Cerebellar cortex (tissue), 1 donor: ENCODE measurements at regions not wholly inside any gene's neighbourhood (a gene's known extent, or its start where the extent isn't known, plus 50 kb on each side); places are given as distances from the start of the nearest gene placed in this dataset.
"Not testable (repeated sequence)": the region's sequence is repeated elsewhere in the genome, so short reads cannot be mapped to it uniquely, and the experiment has no call there.

Experiments
- DNase-seq: peaks from one replicate; pipeline ENCODE4 v3.0.0-alpha.2; 2015; ENCODE audit warnings: low spot score

DNA sequence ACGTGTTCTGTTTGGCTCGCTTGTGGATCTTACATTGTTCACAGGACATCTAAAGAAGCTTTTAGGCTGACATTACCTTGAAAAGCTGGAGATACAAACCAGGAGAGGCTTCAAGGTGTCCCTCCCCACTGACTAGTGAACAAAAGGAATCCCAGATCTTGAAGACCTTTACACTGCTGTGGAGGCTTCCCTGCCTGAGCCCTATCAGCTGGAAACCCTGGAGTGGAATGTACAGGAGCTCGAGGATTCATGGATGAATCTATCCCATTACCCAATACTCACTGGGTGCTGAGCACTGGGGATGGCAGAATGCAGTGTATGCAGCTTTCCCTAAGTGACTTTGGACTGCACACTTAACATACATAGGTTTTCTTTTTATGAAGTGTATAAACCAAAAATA lies 82.3 kb upstream of the MFGE8 start:
- no peak for DNase-seq

DNA sequence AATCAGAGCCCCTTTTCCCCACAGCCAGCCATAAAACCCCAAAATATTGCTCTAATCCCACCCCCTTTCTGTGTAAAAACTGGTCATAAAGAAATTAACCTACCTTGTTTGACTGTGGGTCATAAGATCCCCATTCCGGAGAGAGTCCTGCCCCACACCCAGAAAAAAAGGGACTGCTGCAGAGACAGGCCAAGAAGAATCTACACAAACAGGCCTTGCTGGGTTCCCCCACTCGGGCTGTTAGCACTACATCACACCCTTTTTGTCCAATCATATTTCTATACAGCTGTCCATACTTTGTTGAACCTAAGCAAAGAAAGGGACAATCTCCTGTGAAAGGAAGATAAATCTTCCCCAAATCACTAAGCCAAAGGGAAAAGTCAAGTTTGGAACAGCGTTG lies 84.4 kb upstream of the MFGE8 start:
- no peak for DNase-seq

DNA sequence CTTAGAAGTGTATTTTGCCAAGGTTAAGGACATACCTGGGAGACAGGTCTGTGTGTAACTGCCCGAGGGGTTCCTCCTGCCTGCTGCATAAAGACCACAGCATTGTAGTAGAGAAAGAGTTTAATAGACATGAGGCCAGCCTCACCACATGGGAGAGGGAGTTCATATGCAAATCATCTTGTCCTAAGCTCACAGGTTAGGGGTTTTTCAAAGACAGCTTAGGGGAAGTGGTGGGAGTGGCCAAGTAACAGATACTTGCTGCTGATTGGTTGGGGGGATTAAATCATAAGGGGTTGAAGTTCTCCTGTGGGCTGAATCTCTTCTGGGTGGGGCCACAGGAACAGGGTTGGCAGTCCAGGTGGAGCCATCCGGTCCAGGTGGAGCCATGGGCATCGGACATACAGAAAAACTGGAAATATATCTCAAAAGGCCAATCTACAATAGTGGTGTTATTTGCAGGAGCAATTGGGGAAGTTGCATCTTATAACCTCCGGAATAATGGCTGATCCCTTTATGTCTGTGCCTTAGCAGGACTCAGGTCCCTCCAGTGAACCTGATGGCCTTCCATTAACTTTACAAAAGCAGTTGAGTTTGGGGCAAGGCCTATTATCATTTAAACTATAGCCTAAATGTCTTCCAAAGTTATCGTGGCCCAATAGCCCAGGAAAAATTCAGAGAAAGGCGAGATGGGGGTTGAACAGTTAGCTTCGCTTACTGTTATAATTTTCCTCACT lies 86.0 kb upstream of the MFGE8 start:
- DNase-seq, result no peak

DNA sequence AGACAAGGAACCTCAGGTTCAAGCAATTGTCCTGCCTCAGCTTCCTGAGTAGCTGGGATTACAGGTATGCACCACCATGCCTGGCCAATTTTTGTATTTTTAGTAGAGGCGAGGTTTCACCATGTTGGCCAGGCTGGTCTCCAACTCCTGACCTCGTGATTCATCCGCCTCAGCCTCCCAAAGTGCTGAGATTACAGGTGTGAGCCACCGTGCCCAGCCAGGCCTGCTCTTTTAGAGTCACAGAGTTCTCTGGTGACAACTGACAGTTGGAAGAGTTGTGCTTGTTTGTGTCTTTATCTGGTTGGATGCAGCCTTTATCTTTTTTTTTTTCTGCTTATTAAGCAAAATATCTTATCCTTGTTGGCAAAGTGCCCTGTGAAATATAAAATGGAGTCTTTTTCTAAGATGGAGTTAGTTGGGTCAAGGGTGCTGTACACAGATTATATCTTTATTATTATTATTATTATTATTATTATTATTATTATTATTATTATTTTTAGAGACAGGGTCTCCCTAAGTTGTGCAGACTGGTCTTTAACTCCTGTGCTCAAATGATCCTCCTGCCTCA lies 86.5 kb upstream of the ABHD2 start:
- not testable (repeated sequence) for DNase-seq

DNA sequence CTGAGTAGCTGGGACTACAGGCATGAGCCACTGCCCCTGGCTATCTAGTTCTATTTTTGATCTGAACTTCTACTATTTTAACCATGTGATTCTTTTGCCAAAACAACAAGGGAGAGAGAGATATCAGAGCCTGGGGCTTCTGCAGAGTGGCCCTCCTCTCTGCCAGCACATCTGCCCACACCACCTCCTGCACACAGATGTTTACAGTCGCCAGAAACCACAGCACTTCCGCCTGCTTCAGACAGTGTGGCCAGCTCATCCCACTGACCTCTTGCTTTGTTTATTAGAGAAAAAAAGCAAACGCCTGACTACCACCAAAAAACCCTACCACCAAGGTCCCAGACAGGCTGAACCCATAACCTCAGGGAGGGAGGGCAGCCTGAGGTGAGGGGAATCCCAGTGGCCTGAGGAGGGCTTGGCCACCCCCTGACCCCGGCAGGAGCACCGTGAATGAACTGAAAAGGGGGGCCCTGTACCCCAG lies 85.9 kb upstream of the ABHD2 start:
- DNase-seq, result no peak

DNA sequence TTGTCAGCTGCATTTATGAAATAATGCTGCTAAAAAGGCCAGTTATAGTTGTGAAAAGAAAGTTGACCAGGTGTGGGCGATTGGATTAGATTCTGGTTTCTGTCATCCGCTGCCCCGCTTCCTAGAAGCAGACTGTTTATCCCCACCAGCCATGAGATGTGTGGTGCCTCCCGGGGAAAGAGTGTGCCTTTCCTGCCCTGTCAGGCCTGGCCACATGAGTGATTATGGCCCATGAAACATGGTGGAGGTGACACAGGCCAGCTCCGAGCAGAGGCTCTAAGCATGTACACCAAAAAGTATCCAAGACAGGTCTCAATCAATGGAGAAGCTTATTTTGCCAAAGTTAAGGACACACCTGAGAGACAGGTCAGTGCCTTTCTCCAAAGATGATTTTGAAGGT lies 85.4 kb upstream of the ABHD2 start:
- no peak for DNase-seq

DNA sequence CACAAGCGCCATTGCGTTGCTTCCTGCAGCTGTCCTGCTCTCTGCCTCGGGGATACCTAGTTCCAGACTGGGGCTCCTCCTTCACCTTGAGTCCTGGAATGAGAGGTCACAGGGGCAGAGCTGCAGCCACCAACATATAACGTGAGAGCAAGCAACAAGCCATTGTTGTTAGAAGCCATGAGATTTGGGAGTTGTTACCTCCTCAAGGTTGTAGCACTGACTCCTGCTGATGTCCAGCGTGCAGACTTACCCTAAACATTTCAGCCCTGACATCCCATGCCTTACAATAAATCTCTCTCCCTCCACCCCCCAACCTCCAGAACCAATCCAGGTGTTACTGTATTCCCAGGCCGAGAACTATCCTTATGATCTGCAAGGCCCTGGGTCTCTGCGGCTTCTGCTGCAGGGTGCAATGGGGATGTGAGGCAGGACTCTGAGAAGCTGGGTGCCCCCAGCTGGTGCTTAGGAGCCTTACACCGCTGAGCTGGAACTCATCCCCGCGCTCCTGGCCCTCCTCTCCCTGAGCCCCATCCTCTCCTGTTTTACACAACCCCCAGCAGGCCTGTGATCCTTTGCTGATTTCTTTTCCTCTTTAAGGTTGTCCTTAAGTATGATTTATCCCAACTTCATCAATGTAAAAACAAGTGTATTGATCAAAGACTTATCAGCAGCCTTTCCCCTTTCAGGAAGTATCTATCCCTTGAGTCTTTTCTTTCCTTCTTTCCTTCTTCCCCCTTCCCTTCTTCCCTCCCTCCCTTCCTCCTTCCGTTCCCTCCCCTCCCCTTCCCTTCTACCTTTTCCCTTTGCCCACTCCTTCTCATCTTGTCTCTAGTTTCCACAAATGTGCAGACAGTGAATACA lies 84.2 kb upstream of the ABHD2 start:
- DNase-seq, result peak; percentile 41

DNA sequence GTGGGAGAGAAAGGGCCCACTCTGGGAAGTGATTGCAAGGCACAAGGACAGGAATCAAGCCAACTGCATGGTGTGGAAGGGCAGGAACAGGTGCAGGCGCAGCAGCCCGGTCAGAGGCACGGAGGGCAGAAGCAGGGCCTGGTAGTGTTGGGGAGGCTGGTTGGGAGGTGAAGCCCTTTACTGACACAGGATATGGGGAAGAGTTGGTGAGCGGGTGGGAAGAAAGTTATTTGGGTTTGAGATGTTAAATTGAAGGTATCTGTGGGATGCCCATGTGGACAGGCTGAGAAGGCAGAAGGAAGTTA lies 83.6 kb upstream of the ABHD2 start:
- DNase-seq, result no peak

DNA sequence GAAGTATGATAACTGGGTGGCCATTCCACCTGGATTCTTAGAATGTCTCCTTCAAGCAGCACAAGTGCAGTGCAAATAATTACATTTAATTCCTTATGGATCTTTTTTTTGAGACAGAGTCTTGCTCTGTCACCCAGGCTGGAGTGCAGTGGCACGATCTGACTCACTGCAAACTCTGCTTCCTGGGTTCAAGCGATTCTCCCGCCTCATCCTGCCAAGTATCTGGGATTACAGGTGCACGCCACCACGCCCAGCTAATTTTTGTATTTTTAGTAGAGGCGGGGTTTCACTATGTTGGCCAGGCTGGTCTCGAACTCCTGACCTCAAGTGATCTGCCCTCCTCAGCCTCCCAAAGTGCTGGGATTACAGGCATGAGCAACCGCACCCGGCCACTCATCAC lies 80.7 kb upstream of the ABHD2 start:
- DNase-seq, result not testable (repeated sequence)

DNA sequence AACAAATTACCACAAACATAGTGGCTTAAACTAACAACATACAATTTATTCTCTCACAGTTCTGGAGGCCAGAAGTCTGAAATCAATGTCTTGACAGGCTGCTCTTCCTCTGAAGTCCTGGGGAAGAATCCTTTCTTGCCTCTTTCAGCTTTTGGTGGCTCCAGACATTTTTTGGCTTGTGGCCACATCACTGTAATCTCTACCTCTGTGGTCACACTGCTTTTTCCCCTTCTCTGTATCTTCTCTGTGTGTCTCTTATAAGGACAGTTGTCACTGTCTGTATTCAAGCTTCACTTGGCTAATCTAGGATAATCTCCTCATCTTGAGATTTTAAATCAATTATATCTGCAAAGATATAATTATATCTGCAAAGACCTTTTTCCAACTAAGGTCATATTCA lies 80.3 kb upstream of the ABHD2 start:
- DNase-seq, result no peak

DNA sequence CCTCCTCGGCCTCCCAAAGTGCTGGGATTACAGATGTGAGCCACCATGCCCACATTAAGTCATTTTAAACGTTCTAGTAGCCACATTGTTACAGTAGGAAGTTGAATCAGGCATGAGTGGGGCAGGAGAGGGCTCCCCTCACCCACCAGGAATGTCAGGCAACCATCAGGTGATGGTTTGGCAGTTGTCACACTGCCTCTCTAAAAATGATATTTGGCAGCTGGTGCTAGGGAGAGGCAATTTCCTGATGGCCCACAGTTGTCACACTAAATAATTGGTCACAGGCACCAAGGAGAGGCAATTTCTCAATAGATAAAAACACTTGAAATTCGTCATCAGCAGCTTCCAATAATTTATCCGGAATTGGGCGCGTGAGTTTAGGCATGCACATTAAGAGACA lies 79.2 kb upstream of the ABHD2 start:
- DNase-seq, result no peak

DNA sequence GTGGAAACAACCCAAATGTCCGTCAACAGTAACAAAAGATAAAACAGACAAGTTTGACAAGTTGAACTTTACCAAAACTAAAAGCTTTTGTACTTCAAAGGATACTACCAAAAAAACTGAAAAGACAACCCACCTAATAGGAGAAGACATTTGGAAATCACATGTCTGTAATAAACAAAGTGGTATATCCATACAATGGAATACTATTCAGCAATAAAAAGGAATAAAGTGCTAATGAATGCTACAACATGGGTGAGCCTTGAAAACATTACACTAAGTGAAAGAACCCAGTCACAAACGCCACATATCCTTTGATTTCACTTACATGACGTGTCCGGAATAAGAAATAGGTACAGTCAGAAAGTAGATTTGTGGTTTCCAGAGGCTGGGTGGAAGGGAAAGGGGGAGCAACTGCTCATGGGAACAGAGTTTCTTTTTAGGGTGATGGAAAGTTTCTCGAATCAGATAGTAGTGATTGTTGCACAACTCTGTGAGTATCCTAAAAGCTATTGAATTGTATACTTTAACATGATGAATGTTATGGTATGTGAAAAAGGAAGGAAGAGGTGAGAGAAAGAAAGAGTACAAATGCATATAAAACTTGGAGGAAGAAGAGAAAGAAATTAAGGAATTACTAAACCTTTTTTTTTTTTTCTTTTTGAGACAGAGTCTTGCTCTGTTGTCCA lies 72.7 kb upstream of the ABHD2 start:
- no peak for DNase-seq

DNA sequence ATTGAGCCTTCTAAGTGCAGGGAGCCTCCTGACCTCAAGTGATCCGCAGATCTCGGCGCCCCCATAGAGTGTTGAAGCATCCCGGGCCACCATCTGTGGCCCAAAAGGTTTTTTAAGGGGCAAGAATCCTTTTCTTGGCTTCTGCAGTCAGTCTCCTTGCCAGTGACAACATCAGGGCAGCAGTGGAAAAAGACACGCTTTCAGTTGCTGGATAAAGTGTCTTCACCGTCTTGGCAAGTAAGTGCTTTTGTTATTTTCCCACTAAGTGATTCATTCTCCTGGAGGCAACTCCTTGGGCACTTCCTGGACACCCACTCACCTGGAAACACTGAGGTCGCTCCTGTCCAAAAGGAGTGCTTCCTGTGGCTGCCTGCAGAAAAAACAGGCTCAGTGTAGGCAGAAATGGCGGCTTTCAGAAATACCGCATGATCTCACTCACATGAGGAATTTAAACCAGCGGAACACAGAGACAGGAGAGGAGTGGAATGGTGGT lies 71.7 kb upstream of the ABHD2 start:
- DNase-seq, result peak; percentile 3

DNA sequence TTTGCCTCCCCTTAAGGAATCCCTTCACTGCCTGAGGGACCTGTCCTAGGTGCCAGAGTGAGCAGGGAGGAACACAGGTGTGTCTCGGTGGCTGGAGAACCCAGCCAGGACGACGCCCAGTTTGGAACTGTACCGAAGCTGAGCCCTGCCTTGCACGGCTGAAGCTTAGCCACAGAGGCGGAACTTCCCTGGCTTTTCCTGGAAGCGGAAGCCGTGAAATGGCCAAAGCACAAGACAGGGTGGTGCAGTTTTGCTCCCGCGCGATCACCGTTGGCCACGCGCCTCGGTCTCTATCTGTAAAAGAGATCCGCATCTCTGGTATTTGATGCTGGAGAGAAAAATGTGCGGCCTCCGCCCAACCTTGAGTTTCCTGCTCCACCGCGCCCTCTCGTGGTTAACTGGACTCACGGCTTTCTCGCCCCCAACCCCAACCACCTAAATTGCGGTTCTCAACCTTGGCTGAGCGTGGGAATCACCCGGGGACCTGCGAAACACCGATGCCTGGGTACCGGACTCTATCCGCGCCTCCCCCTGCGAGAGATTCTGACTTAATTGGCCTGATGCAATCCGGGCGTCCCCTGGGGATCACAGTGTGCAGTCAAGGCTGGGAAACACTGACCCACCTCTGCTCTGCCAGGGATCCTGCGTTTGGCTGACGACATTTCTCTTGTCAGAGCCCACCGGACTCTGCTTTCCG lies 70.7 kb upstream of the ABHD2 start:
- DNase-seq, result peak; percentile 83

DNA sequence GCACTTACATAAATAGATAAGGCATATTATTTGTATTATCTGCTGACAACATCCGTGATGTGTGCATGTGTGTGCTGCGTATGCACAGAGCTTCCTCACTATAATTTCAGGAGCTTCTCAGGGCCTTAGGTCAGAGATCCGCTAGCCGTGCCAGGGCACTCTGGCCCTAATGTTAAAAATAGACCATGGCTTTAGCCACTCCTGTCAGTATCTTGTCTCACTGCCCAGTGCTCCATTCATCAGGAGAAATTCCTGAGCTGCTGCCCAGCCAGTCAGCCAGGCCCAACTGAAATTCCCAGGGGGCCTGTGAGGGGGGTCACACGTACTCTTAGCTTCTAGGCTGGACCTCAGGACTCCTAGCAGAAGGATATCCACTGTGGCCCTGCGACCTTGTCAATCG lies 70.0 kb upstream of the ABHD2 start:
- peak; percentile 84 for DNase-seq

DNA sequence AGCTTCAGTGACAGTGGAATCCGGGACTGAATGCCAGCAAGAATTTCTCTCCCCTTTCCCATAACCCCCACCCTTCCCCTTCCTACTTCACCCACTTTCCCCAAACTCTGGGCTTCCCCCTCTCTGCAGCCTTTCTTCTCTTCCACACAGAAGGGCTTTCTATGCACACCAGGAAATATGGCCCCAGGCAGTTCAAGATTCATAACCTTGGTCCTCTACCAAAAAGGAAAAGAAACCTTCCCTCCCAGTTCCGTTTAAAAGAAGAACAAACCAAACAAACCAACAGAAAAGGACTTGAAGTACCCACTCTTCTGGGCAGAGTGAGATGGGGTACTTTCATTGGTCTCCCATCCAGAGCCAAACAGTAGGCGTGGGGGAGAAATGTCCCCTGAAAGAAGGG lies 68.8 kb upstream of the ABHD2 start:
- DNase-seq, result no peak

DNA sequence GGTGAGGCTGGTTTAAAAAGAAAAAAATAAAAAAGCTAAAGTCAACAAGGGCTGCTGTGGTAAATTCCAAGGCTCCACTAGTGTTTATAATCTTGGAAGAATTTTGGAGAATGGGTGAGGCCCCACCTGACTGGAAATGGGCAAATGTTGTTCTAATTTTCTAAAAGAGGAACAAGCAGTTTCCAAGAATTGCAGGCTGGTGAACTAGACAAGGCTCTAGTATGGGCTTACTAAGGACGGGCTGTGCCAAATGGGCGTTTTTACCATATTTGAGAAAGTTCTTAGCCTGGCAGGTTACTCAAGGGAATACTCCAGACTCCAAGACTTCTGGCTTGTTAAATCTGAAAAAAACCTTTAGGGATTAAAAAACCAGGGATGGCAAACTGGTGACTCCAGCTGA lies 67.0 kb upstream of the ABHD2 start:
- no peak for DNase-seq

DNA sequence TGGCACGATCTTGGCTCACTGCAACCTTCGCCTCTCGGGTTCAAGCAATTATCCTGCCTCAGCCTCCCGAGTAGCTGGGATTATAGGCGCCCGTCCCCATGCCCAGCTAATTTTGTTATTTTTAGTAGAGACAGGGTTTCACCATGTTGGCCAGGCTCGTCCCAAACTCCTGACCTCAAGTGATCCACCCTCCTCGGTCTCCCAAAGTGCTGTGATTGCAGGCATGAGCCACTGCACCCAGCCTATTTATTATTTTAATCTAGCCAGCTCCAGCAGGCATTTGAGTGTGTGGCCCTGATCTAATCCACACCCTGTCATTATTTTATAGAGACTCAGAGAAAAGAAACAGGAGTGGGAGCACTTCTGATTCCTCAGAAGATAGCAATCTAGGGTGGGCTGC lies 66.4 kb upstream of the ABHD2 start:
- not testable (repeated sequence) for DNase-seq

DNA sequence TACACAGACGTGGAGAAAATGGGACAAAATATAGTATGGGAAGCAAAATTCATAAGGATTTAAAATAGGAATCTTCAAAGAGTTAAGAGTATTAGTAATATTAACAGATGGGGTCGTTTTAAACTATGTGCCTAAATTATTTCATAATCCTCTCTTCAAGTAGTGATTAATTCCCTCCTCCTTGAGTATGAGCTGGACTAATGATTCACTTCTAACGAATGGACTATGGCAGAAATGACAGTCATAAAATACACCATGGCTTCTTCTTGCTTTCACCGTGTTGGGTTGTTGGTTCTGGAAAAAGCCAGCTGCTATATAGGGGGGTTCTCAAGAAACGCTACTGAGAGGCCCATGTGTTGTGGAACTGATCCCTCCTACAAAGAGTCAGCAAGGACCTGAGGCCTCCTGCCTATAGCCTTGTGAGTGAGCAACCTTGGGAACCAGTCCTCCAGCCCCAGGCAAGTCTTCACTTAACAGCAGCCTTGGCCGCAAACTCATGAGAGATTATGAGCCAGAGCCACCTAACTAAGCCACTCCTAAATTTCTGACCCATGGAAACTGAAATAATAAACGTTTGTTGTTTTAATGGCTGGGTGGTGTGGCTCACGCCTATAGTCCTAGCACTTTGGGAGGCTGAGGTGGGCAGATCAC lies 64.8 kb upstream of the ABHD2 start:
- no peak for DNase-seq

DNA sequence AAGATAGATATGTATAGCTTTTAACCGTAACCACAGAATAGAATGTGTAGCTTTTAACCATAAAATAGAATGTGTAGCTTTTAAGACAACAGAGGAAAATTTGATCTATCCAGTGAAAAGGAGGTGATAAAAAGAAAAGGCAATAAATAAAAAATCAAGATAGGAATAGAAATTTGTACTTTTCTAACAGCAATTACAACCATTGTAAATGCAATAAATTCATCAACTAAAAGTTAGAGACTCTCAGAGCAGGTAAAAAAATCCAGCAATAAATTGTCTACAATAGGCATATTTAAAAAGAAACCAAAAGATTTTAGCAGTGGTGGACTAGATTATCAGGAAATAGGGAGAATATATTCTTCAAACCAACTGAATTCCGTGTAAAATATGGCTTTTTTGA lies 63.8 kb upstream of the ABHD2 start:
- DNase-seq, result no peak

DNA sequence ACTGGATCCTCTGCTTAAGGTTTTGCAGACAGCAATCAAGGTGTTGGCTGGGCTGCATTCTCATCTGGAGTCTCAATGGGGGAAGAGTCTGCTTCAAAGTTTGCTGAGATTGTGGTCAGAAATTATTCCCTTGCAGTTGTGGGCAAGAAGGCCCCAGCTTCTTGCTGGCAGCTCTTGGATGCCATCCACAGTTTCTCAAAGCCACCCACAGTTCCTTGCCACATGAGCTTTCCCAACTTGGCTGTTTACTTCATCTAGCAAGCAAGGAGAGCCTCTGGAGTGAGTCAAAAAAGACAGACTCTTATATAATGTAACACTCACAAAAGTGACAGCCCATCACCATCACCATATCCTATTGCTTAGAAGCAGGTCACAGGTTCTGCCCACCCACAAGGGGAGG lies 62.1 kb upstream of the ABHD2 start:
- no peak for DNase-seq
